Fibroblast of lung (primary cell): ENCODE measurements at regions not wholly inside any gene's neighbourhood (a gene's known extent, or its start where the extent isn't known, plus 50 kb on each side); places are given as distances from the start of the nearest gene placed in this dataset.

Experiments
- CTCF ChIP-seq, 2 donors: IDR thresholded peaks in 1 of 2; conservative IDR thresholded peaks in 1 of 2; 1 replicate in 1 of 2; 2 replicates in 1 of 2; pipeline ENCODE4 v1.5.1; 2011 to 2012; ENCODE audit warnings: low read length in 2 of 2, control low read depth in 1 of 2, inconsistent platforms in 1 of 2, low read depth in 1 of 2, mild to moderate bottlenecking in 1 of 2
- EZH2 ChIP-seq: IDR thresholded peaks from 2 replicates; pipeline ENCODE4 v1.5.1; 2012; ENCODE audit warnings: low read length, control low read depth, mild to moderate bottlenecking; ENCODE audit errors: missing control alignments

GRCh38 chr15:100778831-100779288 lies 100.8 kb upstream of the ALDH1A3 start:
- TF ChIP-seq CTCF (conservative IDR thresholded peaks at IDR 0.05 in 1 of 2, IDR thresholded peaks at IDR 0.05 in 1 of 2; ENCODE audit: low read depth in 1 of 2, low read length in 2 of 2) = no peak
- TF ChIP-seq EZH2 = no peak
